HL-60 (cell line): ENCODE measurements at regions not wholly inside any gene's neighbourhood (a gene's known extent, or its start where the extent isn't known, plus 50 kb on each side); places are given as distances from the start of the nearest gene placed in this dataset.
"Not testable (repeated sequence)": the region's sequence is repeated elsewhere in the genome, so short reads cannot be mapped to it uniquely, and the experiment has no call there.

ENCODE experiments used
- DNase-seq, 2 experiments: peaks; one replicate each; pipeline ENCODE4 v3.0.0-alpha.2; 2010 to 2020; ENCODE audit warnings: low read depth in 1 of 2, low spot score in 1 of 2
- H3K27ac ChIP-seq: fragments of 250-450 bp; sonication (Bioruptor Pico); replicated peaks from 2 replicates; pipeline ENCODE4 v1.5.1; 2020; ENCODE audit warnings: mild to moderate bottlenecking, moderate library complexity
- H3K27me3 ChIP-seq: fragments of 250-450 bp; sonication (Bioruptor Pico); 2 replicates; pipeline ENCODE4 v1.5.1; 2021; ENCODE audit warnings: mild to moderate bottlenecking, moderate library complexity; ENCODE audit not compliant: insufficient read depth, poor library complexity, severe bottlenecking
- H3K4me3 ChIP-seq: replicated peaks from 2 replicates; pipeline ENCODE4 v1.5.1; 2011; ENCODE audit warnings: mild to moderate bottlenecking, control low read depth, low read length; ENCODE audit not compliant: insufficient read depth
- CTCF ChIP-seq: IDR thresholded peaks from one replicate; pipeline ENCODE4 v1.5.1; 2011; ENCODE audit warnings: low read length, control low read depth, inconsistent platforms; ENCODE audit not compliant: insufficient read depth
- GABPA ChIP-seq: IDR thresholded peaks from 2 replicates; pipeline ENCODE4 v1.6.1; 2012; ENCODE audit warnings: low read depth
- POLR2AphosphoS5 ChIP-seq: IDR thresholded peaks from 2 replicates; pipeline ENCODE4 v1.6.1; 2012; ENCODE audit warnings: low read depth
- REST ChIP-seq: IDR thresholded peaks from 2 replicates; pipeline ENCODE4 v1.6.1; 2012; ENCODE audit warnings: low read depth; ENCODE audit not compliant: insufficient replicate concordance
- SPI1 ChIP-seq: IDR thresholded peaks from 2 replicates; pipeline ENCODE4 v1.6.1; 2012; ENCODE audit warnings: low read depth, mild to moderate bottlenecking, borderline replicate concordance

- H3K4me3 ChIP-seq: no peak overlapping the region
- TF ChIP-seq POLR2AphosphoS5 (no peak), GABPA (no peak), CTCF (no peak), SPI1 (no peak), REST (no peak)
- H3K27me3 ChIP-seq: no peaks in the 10 kb centered on the region
- no peak for DNase-seq
- H3K27ac ChIP-seq: no peak overlapping the region
Observed at GRCh38 chr12:93008044-93008778, 79.1 kb upstream of the EEA1 start.

- not testable (repeated sequence) for H3K4me3 ChIP-seq, DNase-seq
Observed at GRCh38 chr12:93008880-93009279, 79.8 kb upstream of the EEA1 start.

DNA sequence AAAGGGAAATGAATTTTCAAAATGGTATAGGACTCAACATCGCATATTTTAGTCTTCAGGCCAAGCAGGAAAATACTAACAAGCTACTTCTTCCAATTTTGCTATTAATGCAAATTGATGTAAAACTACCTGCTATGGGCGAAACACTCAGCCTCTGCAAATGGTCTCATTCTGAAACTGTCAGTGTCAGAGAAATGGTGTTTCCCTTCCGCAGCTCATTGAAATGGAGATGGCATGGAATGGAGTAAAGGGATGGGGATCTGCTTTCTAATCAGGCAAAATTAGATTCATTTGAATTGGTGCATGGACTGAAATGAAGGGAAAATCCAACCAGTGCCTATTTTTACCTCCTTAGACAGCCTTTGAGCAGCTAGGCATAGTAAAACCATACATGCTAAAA lies 80.4 kb upstream of the EEA1 start:
- no peak overlapping the region for H3K27ac ChIP-seq
- no peak for DNase-seq
- TF ChIP-seq GABPA (no peak), CTCF (no peak), POLR2AphosphoS5 (no peak), REST (no peak), SPI1 (no peak)
- H3K27me3 ChIP-seq: no peaks in the 10 kb centered on the region
- no peak overlapping the region for H3K4me3 ChIP-seq

More at GRCh38 chr12:93008880-93009279, 79.8 kb upstream of the EEA1 start:
- H3K27me3 ChIP-seq, H3K27ac ChIP-seq: not testable (repeated sequence)

GRCh38 chr12:93010461-93010860 lies 81.4 kb upstream of the EEA1 start:
- Histone ChIP-seq H3K4me3 (no peak overlapping the region), H3K27me3 (no peaks in the 10 kb centered on the region), H3K27ac (no peak overlapping the region)
- no peak for DNase-seq
- no peak for TF ChIP-seq CTCF
- TF ChIP-seq SPI1: no peak
- no peak for TF ChIP-seq REST
- TF ChIP-seq POLR2AphosphoS5: no peak
- TF ChIP-seq GABPA: no peak
